ENCODE measurements at regions not wholly inside any gene's neighbourhood (a gene's known extent, or its start where the extent isn't known, plus 50 kb on each side); places are given as distances from the start of the nearest gene placed in this dataset.
"Not testable (repeated sequence)": the region's sequence is repeated elsewhere in the genome, so short reads cannot be mapped to it uniquely, and the experiment has no call there.

GRCh38 chrX:118212817-118213183, 96.2 kb upstream of the KLHL13 start:
- no peak for DNase-seq (ENCODE audit: low read depth in 2 of 3, low spot score in 1 of 3)

GRCh38 chrX:118215346-118215745, 98.7 kb upstream of the KLHL13 start:
- no peak for DNase-seq (ENCODE audit: low read depth in 2 of 3, low spot score in 1 of 3)

- no peak for DNase-seq (ENCODE audit: low read depth in 2 of 3, low spot score in 1 of 3)
These were observed 99.5 kb upstream of the KLHL13 start for GRCh38 chrX:118216087-118216486.

GRCh38 chrX:118216509-118216908, 99.9 kb upstream of the KLHL13 start:
- no peak for DNase-seq (ENCODE audit: low read depth in 2 of 3, low spot score in 1 of 3)

- no peak for DNase-seq (ENCODE audit: low read depth in 2 of 3, low spot score in 1 of 3)
These were observed 101.5 kb upstream of the KLHL13 start for GRCh38 chrX:118218079-118218478.

GRCh38 chrX:118218940-118219339, 102.3 kb upstream of the KLHL13 start:
- no peak for DNase-seq (ENCODE audit: low read depth in 2 of 3, low spot score in 1 of 3)

- DNase-seq (ENCODE audit: low read depth in 2 of 3, low spot score in 1 of 3) = no peak
These were observed 103.3 kb upstream of the KLHL13 start for GRCh38 chrX:118219866-118220265.

GRCh38 chrX:118220509-118220908, 103.9 kb upstream of the KLHL13 start:
- no peak for DNase-seq (ENCODE audit: low read depth in 2 of 3, low spot score in 1 of 3)

GRCh38 chrX:118221270-118221669, 104.7 kb upstream of the KLHL13 start:
- no peak for DNase-seq (ENCODE audit: low read depth in 2 of 3, low spot score in 1 of 3)

GRCh38 chrX:118221733-118222132, 105.1 kb upstream of the KLHL13 start:
- DNase-seq (ENCODE audit: low read depth in 2 of 3, low spot score in 1 of 3) = no peak

GRCh38 chrX:118222421-118222820, 105.8 kb upstream of the KLHL13 start:
- no peak for DNase-seq (ENCODE audit: low read depth in 2 of 3, low spot score in 1 of 3)

GRCh38 chrX:118225711-118226428, 109.3 kb upstream of the KLHL13 start:
- no peak for DNase-seq (ENCODE audit: low read depth in 2 of 3, low spot score in 1 of 3)

- DNase-seq (ENCODE audit: low read depth in 2 of 3, low spot score in 1 of 3) = no peak
These were observed 111.4 kb upstream of the KLHL13 start for GRCh38 chrX:118228041-118228440.

- DNase-seq (ENCODE audit: low read depth in 2 of 3, low spot score in 1 of 3) = no peak
These were observed 111.8 kb upstream of the KLHL13 start for GRCh38 chrX:118228456-118228855.

GRCh38 chrX:118231464-118231863, 114.4 kb upstream of the WDR44 start:
- DNase-seq (ENCODE audit: low read depth in 2 of 3, low spot score in 1 of 3) = no peak

GRCh38 chrX:118239178-118239870, 106.6 kb upstream of the WDR44 start:
- no peak for DNase-seq (ENCODE audit: low read depth in 2 of 3, low spot score in 1 of 3)

GRCh38 chrX:118239913-118240698, 105.8 kb upstream of the WDR44 start:
- no peak for DNase-seq (ENCODE audit: low read depth in 2 of 3, low spot score in 1 of 3)

- not testable (repeated sequence) for DNase-seq (ENCODE audit: low read depth in 2 of 3, low spot score in 1 of 3)
These were observed 98.9 kb upstream of the WDR44 start for GRCh38 chrX:118246961-118247360.

- DNase-seq (ENCODE audit: low read depth in 2 of 3, low spot score in 1 of 3) = no peak
These were observed 96.8 kb upstream of the WDR44 start for GRCh38 chrX:118249146-118249545.

- no peak for DNase-seq (ENCODE audit: low read depth in 2 of 3, low spot score in 1 of 3)
These were observed 95.5 kb upstream of the WDR44 start for GRCh38 chrX:118250445-118250844.

GRCh38 chrX:118251271-118251670, 94.6 kb upstream of the WDR44 start:
- no peak for DNase-seq (ENCODE audit: low read depth in 2 of 3, low spot score in 1 of 3)

- DNase-seq (ENCODE audit: low read depth in 2 of 3, low spot score in 1 of 3) = no peak
These were observed 92.9 kb upstream of the WDR44 start for GRCh38 chrX:118252967-118253366.
